ENCODE measurements at regions not wholly inside any gene's neighbourhood (a gene's known extent, or its start where the extent isn't known, plus 50 kb on each side); places are given as distances from the start of the nearest gene placed in this dataset.

DNA sequence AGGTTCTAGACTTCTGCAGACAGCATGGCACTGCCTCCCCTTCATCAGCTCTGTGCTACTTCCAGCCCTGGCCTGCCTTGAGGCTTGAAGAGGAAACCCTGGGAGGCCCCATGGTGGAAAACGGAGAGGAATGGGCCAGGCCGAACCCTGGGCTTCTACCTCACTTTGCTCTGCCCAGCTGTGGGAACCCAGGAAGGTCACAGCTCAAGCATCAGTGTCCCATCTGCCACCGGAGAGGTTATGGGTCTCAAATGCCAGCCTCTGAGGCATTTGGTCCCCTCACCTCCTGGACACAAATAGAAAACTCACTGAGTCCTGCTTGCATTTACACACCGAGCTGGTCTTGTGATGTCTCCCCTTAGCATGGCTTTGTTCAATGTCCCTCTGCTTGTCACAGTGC lies 80.1 kb upstream of the ALDH1B1 start:
- no peak for ATAC-seq

- no peak for ATAC-seq
Measured at GRCh38 chr9:38311382-38312270, 80.9 kb upstream of the ALDH1B1 start.

DNA sequence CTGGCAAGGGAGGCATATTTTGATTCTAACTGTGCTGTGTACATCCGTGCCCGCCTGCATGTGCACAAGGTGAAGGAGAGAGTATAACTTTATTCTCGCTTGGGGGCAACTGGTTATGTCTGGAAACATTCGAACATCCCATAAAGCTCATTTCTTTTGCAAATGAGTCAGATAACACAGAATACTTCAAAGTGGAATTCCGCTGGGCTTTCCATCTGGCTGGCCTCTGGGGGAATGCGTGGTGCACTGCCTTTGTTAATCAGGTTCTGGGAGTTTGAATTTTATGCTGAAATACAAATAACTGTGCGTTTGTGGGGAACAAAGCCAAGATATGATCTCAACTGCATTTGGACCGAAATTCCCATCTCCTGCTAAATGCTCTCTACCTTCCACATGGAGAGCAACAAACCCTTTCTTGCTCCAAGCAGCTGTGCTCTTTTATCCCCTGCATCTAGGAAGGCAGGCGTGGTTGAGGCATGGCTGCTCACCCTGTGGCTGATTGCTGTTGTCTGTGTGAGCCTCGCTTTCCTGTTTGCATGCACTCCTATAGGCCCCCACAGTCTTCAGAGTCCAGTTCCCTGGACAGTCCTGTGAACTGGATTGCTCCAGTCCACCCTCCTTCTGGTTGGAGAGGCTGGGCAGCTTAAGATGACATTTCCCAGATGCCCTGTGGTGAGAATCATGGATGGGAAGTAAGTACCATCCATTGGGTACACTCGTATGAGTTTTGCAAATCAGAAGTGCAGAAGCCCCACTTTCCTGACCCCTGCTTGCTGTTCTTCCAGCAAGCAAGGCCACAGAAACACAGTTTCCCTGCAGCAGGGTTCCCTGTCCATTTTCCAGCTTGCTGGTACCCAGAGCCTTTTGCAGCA lies 82.9 kb upstream of the ALDH1B1 start:
- ATAC-seq = no peak

DNA sequence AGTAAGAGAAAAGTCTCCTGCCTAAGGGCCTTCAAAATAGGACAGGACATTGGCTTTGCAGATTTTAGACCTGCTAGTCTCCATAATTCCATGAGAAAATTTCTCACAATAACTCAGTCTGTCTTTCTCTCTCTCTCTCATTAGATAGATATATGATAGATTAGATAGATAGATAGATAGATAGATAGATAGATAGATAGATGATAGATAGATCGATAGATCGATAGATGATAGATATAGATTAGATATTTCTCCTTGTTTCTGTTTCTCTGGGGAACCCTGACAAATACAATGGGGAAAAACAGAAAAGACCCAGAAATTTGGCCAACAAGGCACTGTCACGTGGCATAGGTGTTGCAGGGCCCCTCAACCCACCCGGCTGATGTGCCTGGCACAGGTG lies 84.4 kb upstream of the ALDH1B1 start:
- no peak for ATAC-seq

DNA sequence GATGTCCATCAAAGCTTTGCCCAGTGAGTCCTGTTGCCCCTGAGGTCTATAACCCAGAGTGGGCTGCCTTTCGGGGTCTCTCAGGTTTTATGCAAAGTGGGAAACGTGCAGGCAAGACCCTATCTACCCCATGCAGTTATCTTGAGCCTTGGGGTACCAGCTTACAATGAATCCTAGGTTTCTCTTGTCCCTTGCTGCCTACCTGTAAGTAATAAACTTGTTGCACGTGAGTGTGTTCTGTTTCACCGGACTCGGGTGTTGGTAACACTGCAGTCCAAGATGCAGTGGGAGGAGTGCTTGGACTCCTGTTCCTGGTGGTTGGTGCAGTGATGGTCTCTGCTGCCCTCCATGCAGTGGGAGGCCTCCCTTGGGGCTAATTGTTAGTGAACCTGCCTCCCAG lies 85.6 kb upstream of the ALDH1B1 start:
- no peak for ATAC-seq

DNA sequence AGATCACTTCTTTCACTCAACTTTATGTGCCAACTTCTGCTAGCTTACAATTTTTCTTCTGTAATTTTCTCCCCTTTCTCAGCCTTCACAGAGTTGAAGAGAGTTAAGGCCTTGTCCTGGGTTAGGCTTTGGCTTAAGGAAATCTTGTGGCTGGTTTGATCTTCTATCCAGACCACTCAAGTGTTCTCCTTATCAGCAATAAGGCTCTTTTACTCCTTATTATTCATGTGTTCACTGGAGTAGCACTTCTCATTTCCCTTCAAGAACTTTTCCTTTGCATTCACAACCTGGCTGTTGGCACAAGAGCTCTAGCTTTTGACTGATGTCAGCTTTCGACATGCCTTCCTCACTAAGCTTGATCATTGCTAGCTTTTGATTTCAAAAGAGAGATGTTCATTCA lies 86.9 kb upstream of the ALDH1B1 start:
- ATAC-seq = no peak

- no peak for ATAC-seq
Measured at GRCh38 chr9:38301376-38302106, 91.0 kb upstream of the ALDH1B1 start.

GRCh38 chr9:38299856-38300255 lies 92.6 kb upstream of the ALDH1B1 start:
- no peak for ATAC-seq

GRCh38 chr9:38298904-38299303 lies 93.6 kb upstream of the ALDH1B1 start:
- ATAC-seq = no peak

GRCh38 chr9:38298503-38298902 lies 94.0 kb upstream of the ALDH1B1 start:
- ATAC-seq = no peak

DNA sequence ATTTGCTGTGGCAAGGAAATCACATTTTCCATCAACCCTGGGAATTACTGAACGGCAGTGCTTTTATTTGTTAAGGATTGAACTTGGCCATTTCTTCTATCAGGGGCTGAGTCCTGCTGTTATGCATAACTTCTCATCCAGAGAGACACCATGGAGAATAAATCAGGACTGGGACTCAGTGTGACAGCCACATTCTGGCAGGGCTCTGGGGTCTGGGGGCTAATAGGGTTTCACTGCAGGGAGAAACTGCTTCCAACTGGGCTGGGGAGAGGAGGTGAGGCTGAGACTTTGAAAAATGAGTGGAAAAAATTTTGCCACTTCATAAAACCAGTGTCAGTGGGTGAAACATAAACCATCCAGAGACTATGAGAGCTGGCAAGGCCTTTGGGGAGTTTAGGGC lies 95.7 kb upstream of the ALDH1B1 start:
- ATAC-seq = no peak

DNA sequence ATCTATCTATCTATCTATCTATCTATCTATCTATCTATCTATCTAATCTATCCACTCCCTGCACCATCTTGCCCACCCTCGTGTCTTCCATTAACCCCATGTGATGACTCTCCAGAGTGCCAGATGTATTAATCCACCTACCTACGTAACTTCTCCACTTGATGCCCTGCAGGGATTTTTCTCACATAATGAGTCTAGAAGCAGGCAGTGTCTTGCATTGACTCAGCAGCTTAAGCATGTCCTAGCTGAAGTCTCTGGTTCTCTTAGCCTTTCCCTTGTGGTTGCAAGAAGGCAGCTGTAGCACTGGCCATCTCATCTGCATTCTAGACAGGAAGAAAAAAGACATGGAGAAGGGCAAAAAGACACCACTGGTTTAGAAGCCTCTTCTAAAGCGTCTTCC lies 96.7 kb upstream of the ALDH1B1 start:
- ATAC-seq = peak; percentile 41

- ATAC-seq = no peak
Measured at GRCh38 chr9:38294220-38294960, 98.1 kb upstream of the ALDH1B1 start.

- no peak for ATAC-seq
Measured at GRCh38 chr9:38293022-38293421, 99.5 kb upstream of the ALDH1B1 start.

GRCh38 chr9:38292480-38292879 lies 100.0 kb upstream of the ALDH1B1 start:
- no peak for ATAC-seq

- ATAC-seq = no peak
Measured at GRCh38 chr9:38289866-38290245, 102.6 kb upstream of the ALDH1B1 start.

- no peak for ATAC-seq
Measured at GRCh38 chr9:38289236-38289865, 103.2 kb upstream of the ALDH1B1 start.

GRCh38 chr9:38288502-38288901 lies 104.0 kb upstream of the ALDH1B1 start:
- ATAC-seq = no peak

- peak; percentile 72 for ATAC-seq
Measured at GRCh38 chr9:38287420-38287985, 105.0 kb upstream of the ALDH1B1 start.

DNA sequence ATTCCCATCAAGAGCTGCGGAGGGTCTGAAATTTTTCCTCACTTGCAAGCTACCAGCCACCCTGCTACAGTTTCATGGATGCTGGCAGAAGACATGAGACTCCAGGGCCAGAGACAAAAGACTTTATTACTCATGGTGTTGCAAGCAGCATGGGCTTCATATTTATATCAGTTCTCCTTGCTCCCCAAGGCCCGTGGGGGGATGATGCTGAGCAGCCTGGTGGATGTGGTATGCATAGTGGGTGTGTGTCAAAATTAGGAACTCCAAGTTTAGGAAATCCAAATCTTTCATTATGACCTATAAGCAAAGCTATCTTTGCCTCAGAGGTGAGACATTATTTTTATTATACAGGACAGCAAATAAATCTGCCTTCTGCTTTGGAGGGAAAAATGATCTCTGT lies 105.7 kb upstream of the ALDH1B1 start:
- ATAC-seq = no peak

DNA sequence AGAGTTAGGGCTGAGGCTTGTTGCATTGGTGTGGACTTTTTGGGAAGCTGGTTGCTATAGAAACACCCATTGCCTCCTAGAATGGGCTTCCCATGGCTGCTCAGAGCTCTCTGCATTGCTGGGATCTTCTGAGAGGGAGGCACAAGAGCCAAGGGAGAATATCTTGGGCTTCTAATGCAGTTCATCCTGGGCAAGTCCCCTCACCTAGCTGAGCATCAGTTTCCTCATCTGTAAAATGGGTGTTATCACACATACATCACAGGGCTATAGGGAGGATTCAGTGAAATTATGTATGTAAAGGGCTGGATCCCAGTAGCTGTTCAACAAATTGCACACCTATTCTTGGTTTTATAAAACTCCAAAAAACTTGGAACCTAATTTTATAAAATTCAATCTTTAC lies 106.1 kb upstream of the ALDH1B1 start:
- ATAC-seq = no peak

GRCh38 chr9:38285236-38285635 lies 107.3 kb upstream of the ALDH1B1 start:
- ATAC-seq = no peak
